Trophoblast cell (in vitro differentiated cells and primary cell): ENCODE measurements at regions not wholly inside any gene's neighbourhood (a gene's known extent, or its start where the extent isn't known, plus 50 kb on each side); places are given as distances from the start of the nearest gene placed in this dataset.

Source experiments
- DNase-seq, 2 donors: peaks; one replicate each; pipeline ENCODE4 v3.0.0-alpha.2; 2016
- H2AFZ ChIP-seq: 2 replicates; pipeline ENCODE4 v1.6.1; 2013; ENCODE audit warnings: low read length, moderate library complexity, mild to moderate bottlenecking; ENCODE audit not compliant: insufficient read depth, poor library complexity
- H2AK5ac ChIP-seq: 2 replicates; pipeline ENCODE4 v1.6.1; 2013; ENCODE audit warnings: mild to moderate bottlenecking, low read length
- H2BK120ac ChIP-seq: 2 replicates; pipeline ENCODE4 v1.6.1; 2013; ENCODE audit warnings: low read length, mild to moderate bottlenecking, moderate library complexity; ENCODE audit not compliant: insufficient read depth, poor library complexity
- H2BK12ac ChIP-seq: 2 replicates; pipeline ENCODE4 v1.6.1; 2013; ENCODE audit warnings: mild to moderate bottlenecking, low read length, moderate library complexity
- H2BK5ac ChIP-seq: 2 replicates; pipeline ENCODE4 v1.6.1; 2013; ENCODE audit warnings: low read length, low read depth, moderate library complexity, mild to moderate bottlenecking; ENCODE audit not compliant: poor library complexity
- H3K14ac ChIP-seq: 2 replicates; pipeline ENCODE4 v1.6.1; 2013; ENCODE audit warnings: mild to moderate bottlenecking, low read length
- H3K18ac ChIP-seq: 2 replicates; pipeline ENCODE4 v1.6.1; 2013; ENCODE audit warnings: mild to moderate bottlenecking, low read length
- H3K23ac ChIP-seq: 2 replicates; pipeline ENCODE4 v1.6.1; 2013; ENCODE audit warnings: low read length
- H3K27ac ChIP-seq: 2 replicates; pipeline ENCODE4 v1.5.1; 2013; ENCODE audit warnings: low read depth, mild to moderate bottlenecking, inconsistent platforms, low read length, moderate library complexity
- H3K27me3 ChIP-seq: 2 replicates; pipeline ENCODE4 v1.6.1; 2013; ENCODE audit warnings: inconsistent platforms, mild to moderate bottlenecking, low read length, moderate library complexity; ENCODE audit not compliant: insufficient read depth
- H3K36me3 ChIP-seq, 2 experiments: 1 replicate in 1 of 2; 2 replicates in 1 of 2; pipeline ENCODE4 v1.6.1; 2013; ENCODE audit warnings: low read length in 2 of 2, mild to moderate bottlenecking in 2 of 2, moderate library complexity in 1 of 2; ENCODE audit not compliant: insufficient read depth in 2 of 2, control insufficient read depth in 1 of 2
- H3K4ac ChIP-seq: 2 replicates; pipeline ENCODE4 v1.6.1; 2013; ENCODE audit warnings: low read depth, mild to moderate bottlenecking, low read length, moderate library complexity
- H3K4me1 ChIP-seq, 2 experiments: 1 replicate in 1 of 2; 2 replicates in 1 of 2; pipeline ENCODE4 v1.6.1; 2013; ENCODE audit warnings: low read length in 2 of 2, mild to moderate bottlenecking in 2 of 2, moderate library complexity in 1 of 2; ENCODE audit not compliant: insufficient read depth in 2 of 2, control insufficient read depth in 1 of 2
- H3K4me2 ChIP-seq: 2 replicates; pipeline ENCODE4 v1.6.1; 2013; ENCODE audit warnings: inconsistent platforms, mild to moderate bottlenecking, low read length, moderate library complexity
- H3K4me3 ChIP-seq: 2 replicates; pipeline ENCODE4 v1.5.1; 2013; ENCODE audit warnings: mild to moderate bottlenecking, low read depth, low read length, inconsistent platforms
- H3K79me1 ChIP-seq: one replicate; pipeline ENCODE4 v1.6.1; 2013; ENCODE audit warnings: low read length
- H3K79me2 ChIP-seq: 2 replicates; pipeline ENCODE4 v1.6.1; 2013; ENCODE audit warnings: low read length, mild to moderate bottlenecking; ENCODE audit not compliant: control insufficient read depth, insufficient read depth, poor library complexity
- H3K9ac ChIP-seq: 2 replicates; pipeline ENCODE4 v1.6.1; 2013; ENCODE audit warnings: mild to moderate bottlenecking, low read length
- H3K9me3 ChIP-seq: 2 replicates; pipeline ENCODE4 v1.6.1; 2013; ENCODE audit warnings: low read depth, mild to moderate bottlenecking, control low read depth, inconsistent platforms, low read length; ENCODE audit not compliant: insufficient read depth
- H4K12ac ChIP-seq: 2 replicates; pipeline ENCODE4 v1.6.1; 2013; ENCODE audit warnings: low read depth, mild to moderate bottlenecking, low read length, moderate library complexity
- H4K8ac ChIP-seq: 2 replicates; pipeline ENCODE4 v1.6.1; 2013; ENCODE audit warnings: low read depth, mild to moderate bottlenecking, low read length, moderate library complexity
- H4K91ac ChIP-seq: one replicate; pipeline ENCODE4 v1.6.1; 2013; ENCODE audit warnings: low read depth, mild to moderate bottlenecking, low read length, moderate library complexity
- WGBS: extraction: QIAGEN DNeasy Blood & Tissue Kit; methylation state at CpG from one replicate; pipeline ENCODE4 v1.1.7; 2013; ENCODE audit warnings: missing lambda C conversion rate; ENCODE audit not compliant: insufficient read length, insufficient coverage; ENCODE audit errors: extremely low coverage; 5-methylcytosine and 5-hydroxymethylcytosine counted together

DNA sequence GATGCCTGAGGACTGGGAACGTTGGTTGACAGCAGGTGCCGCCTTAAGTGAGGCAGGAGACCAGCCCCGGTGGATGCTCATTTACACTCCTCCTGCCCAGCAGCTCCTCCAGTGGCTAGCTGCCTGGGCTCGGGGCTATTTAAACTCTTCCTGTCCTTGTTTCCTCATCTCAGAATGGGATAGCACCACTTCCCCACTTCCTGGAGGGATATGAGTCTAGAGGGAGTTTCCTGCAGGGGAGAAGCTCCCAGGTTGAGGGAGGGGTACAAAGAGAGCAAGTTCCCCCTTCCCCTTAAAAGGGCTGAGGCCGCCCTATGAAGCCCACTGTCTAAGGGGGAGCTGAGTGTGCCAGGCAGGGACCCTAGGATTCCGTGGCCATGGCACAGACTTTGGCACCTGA, 311.2 kb downstream of the AACS start:
- Histone ChIP-seq H4K91ac (no peak overlapping the region), H3K4me1 (no peaks in the 10 kb centered on the region), H2AFZ (no peak overlapping the region), H3K79me1 (no peaks in the 10 kb centered on the region), H3K27me3 (no peaks in the 10 kb centered on the region), H3K9ac (no peak overlapping the region), H2BK5ac (no peak overlapping the region), H2BK120ac (no peak overlapping the region), H3K36me3 (no peaks in the 10 kb centered on the region), H3K4me3 (no peak overlapping the region), H3K4me2 (no peak overlapping the region), H3K27ac (no peak overlapping the region), H3K79me2 (no peaks in the 10 kb centered on the region), H3K18ac (no peak overlapping the region), H3K23ac (no peak overlapping the region), H2BK12ac (no peak overlapping the region), H3K14ac (no peak overlapping the region), H4K8ac (no peak overlapping the region), H2AK5ac (no peak overlapping the region), H3K4ac (no peak overlapping the region), H4K12ac (no peak overlapping the region), H3K9me3 (no peaks in the 10 kb centered on the region)
- no peak for DNase-seq
- WGBS = no CpG with 5 or more reads among the region's 6 CpGs

DNA sequence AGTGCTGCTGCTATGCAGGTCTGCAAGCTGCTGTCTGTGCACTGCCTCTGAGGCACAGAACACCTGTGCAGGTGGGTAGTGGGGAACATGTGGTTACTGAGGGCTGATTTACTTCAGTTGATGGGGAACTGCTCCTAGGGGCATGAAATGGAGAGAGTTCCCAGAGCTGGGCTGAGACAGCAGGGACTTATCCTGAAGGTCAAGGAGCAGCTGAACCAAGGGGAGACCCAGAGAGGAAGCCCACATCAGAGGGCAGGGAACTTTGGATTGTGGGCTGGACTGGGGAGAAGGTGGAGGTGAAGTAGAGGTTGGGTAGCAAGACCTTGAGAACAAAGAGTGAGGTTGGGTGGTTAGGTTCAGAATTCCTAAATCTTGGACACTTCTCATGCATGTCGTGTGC, 311.9 kb downstream of the AACS start:
- Histone ChIP-seq H2BK120ac (no peak overlapping the region), H3K4ac (no peak overlapping the region), H2BK12ac (no peak overlapping the region), H2AFZ (no peak overlapping the region), H3K4me3 (no peak overlapping the region), H4K91ac (no peak overlapping the region), H3K79me2 (no peaks in the 10 kb centered on the region), H3K9ac (no peak overlapping the region), H3K4me1 (no peaks in the 10 kb centered on the region), H4K12ac (no peak overlapping the region), H3K23ac (no peak overlapping the region), H3K9me3 (no peaks in the 10 kb centered on the region), H3K4me2 (no peak overlapping the region), H3K79me1 (no peaks in the 10 kb centered on the region), H3K14ac (no peak overlapping the region), H4K8ac (no peak overlapping the region), H3K18ac (no peak overlapping the region), H2AK5ac (no peak overlapping the region), H3K27me3 (no peaks in the 10 kb centered on the region), H3K27ac (no peak overlapping the region), H3K36me3 (no peaks in the 10 kb centered on the region), H2BK5ac (no peak overlapping the region)
- no CpG with 5 or more reads among the region's 1 CpG for WGBS
- DNase-seq = no peak

DNA sequence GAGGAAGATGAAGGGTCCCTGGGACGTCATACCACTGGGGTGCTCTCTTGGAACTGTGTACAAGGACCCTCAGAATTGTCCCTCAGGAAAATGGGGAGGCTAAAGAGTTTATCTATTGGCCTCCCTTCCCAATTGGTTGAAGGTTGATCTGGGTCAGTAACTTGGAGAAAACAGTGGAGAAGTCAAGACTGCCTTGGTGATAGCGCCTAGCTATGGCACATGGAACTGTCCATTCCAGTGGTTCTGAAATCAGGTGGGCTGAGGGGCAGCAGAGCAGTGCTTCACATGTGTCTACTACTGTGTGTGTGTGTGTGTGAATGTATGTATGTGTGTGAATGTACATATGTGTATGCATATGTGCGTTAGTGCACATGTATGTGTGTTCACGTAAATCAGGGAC, 316.1 kb downstream of the AACS start:
- no peak overlapping the region for H4K91ac ChIP-seq
- no peak overlapping the region for H3K4me3 ChIP-seq
- H4K8ac ChIP-seq = no peak overlapping the region
- H3K23ac ChIP-seq = no peak overlapping the region
- H3K18ac ChIP-seq = no peak overlapping the region
- H2AFZ ChIP-seq = no peak overlapping the region
- no peak overlapping the region for H2BK120ac ChIP-seq
- H3K79me1 ChIP-seq = no peaks in the 10 kb centered on the region
- H3K4me2 ChIP-seq = no peak overlapping the region
- H3K4me1 ChIP-seq = no peaks in the 10 kb centered on the region
- no peaks in the 10 kb centered on the region for H3K79me2 ChIP-seq
- no peaks in the 10 kb centered on the region for H3K9me3 ChIP-seq
- H3K14ac ChIP-seq = no peak overlapping the region
- H3K27me3 ChIP-seq = no peaks in the 10 kb centered on the region
- H2AK5ac ChIP-seq = no peak overlapping the region
- H3K9ac ChIP-seq = no peak overlapping the region
- H2BK5ac ChIP-seq = no peak overlapping the region
- no peak overlapping the region for H3K4ac ChIP-seq
- H4K12ac ChIP-seq = no peak overlapping the region
- no peak overlapping the region for H2BK12ac ChIP-seq
- no peaks in the 10 kb centered on the region for H3K36me3 ChIP-seq
- no CpG with 5 or more reads among the region's 4 CpGs for WGBS
- no peak for DNase-seq
- H3K27ac ChIP-seq = no peak overlapping the region

DNA sequence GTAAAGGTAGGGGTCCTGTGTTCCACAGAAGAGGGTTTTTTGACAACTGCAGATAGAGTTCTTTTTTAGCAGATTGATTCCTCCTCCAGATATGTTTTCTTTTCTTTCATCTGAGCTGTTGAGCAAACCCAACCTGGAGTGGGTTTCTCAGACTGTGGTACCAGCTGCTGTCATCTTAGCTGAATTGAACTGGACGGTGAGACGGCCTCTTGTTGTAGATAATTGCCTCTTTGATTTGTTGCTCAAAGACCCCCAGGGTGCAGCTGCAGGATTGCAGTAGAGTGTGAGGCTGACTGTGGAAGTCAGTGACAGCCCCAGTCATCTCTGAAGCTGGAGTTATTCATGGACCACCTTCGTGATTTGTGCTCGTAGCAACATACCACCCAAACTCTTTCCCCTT, 317.7 kb downstream of the AACS start:
- Histone ChIP-seq H3K14ac (no peak overlapping the region), H4K91ac (no peak overlapping the region)

More for the DNA sequence above, 317.7 kb downstream of the AACS start:
- no peak overlapping the region for H3K4me2 ChIP-seq
- no peak overlapping the region for H3K27ac ChIP-seq
- no peak overlapping the region for H2AFZ ChIP-seq
- H3K23ac ChIP-seq = no peak overlapping the region
- H2BK12ac ChIP-seq = no peak overlapping the region
- H3K79me1 ChIP-seq = no peaks in the 10 kb centered on the region
- no peak overlapping the region for H4K8ac ChIP-seq
- no CpG with 5 or more reads among the region's 4 CpGs for WGBS
- H3K4me3 ChIP-seq = no peak overlapping the region
- H4K12ac ChIP-seq = no peak overlapping the region
- no peak for DNase-seq
- no peak overlapping the region for H3K18ac ChIP-seq
- H3K4me1 ChIP-seq = no peaks in the 10 kb centered on the region
- no peaks in the 10 kb centered on the region for H3K79me2 ChIP-seq
- H3K4ac ChIP-seq = no peak overlapping the region
- no peak overlapping the region for H2BK5ac ChIP-seq
- H3K36me3 ChIP-seq = no peaks in the 10 kb centered on the region
- H2BK120ac ChIP-seq = no peak overlapping the region
- no peaks in the 10 kb centered on the region for H3K27me3 ChIP-seq
- H3K9me3 ChIP-seq = no peaks in the 10 kb centered on the region
- no peak overlapping the region for H3K9ac ChIP-seq
- H2AK5ac ChIP-seq = no peak overlapping the region
